NT2/D1 (cell line): ENCODE measurements at regions not wholly inside any gene's neighbourhood (a gene's known extent, or its start where the extent isn't known, plus 50 kb on each side); places are given as distances from the start of the nearest gene placed in this dataset.

Experiments used
- DNase-seq: peaks from one replicate; pipeline ENCODE4 v3.0.0-alpha.2; 2011; ENCODE audit warnings: low read depth, low spot score
- H3K27me3 ChIP-seq: 2 replicates; pipeline ENCODE4 v1.6.0; 2011; ENCODE audit warnings: mild to moderate bottlenecking; ENCODE audit not compliant: insufficient read length, insufficient read depth
- H3K36me3 ChIP-seq: 2 replicates; pipeline ENCODE4 v1.6.1; 2011; ENCODE audit warnings: mild to moderate bottlenecking, low read length, mixed read lengths; ENCODE audit not compliant: insufficient read depth, insufficient read length
- H3K4me1 ChIP-seq: 2 replicates; pipeline ENCODE4 v1.5.1; 2011; ENCODE audit not compliant: insufficient read depth, insufficient read length
- H3K4me3 ChIP-seq: 2 replicates; pipeline ENCODE4 v1.5.1; 2011; ENCODE audit warnings: low read depth; ENCODE audit not compliant: insufficient read length
- H3K9ac ChIP-seq: 2 replicates; pipeline ENCODE4 v1.6.0; 2011; ENCODE audit warnings: low read depth; ENCODE audit not compliant: insufficient read length
- H3K9me3 ChIP-seq: 2 replicates; pipeline ENCODE4 v1.5.1; 2011; ENCODE audit warnings: mild to moderate bottlenecking, low read length; ENCODE audit not compliant: insufficient read depth
- SUZ12 ChIP-seq: IDR thresholded peaks from 2 replicates; pipeline ENCODE4 v1.6.1; 2011; ENCODE audit not compliant: insufficient read length, insufficient read depth; ENCODE audit errors: extremely low read depth
- YY1 ChIP-seq: IDR thresholded peaks from 2 replicates; pipeline ENCODE4 v1.6.1; 2011; ENCODE audit not compliant: insufficient read length, insufficient read depth
- ZNF274 ChIP-seq: IDR thresholded peaks from 2 replicates; pipeline ENCODE4 v1.6.1; 2011; ENCODE audit warnings: mild to moderate bottlenecking, low read depth, low read length

- DNase-seq: no peak
- H3K4me3 ChIP-seq: no peak overlapping the region
- no peak for TF ChIP-seq SUZ12
- TF ChIP-seq ZNF274: no peak
- no peak for TF ChIP-seq YY1
- H3K9me3 ChIP-seq: no peaks in the 10 kb centered on the region
- H3K27me3 ChIP-seq: no peaks in the 10 kb centered on the region
- no peaks in the 10 kb centered on the region for H3K36me3 ChIP-seq
- H3K9ac ChIP-seq: no peak overlapping the region
- no peaks in the 10 kb centered on the region for H3K4me1 ChIP-seq
Observed at GRCh38 chr1:69148731-69149130, 419.0 kb upstream of the LRRC7 start.

GRCh38 chr1:69157046-69157756, 410.5 kb upstream of the LRRC7 start:
- Histone ChIP-seq H3K4me3 (no peak overlapping the region), H3K27me3 (no peaks in the 10 kb centered on the region), H3K9me3 (no peaks in the 10 kb centered on the region), H3K36me3 (no peaks in the 10 kb centered on the region), H3K4me1 (no peaks in the 10 kb centered on the region), H3K9ac (no peak overlapping the region)
- TF ChIP-seq ZNF274: no peak
- no peak for DNase-seq

GRCh38 chr1:69163241-69163640, 404.5 kb upstream of the LRRC7 start:
- H3K27me3 ChIP-seq: no peaks in the 10 kb centered on the region
- no peaks in the 10 kb centered on the region for H3K36me3 ChIP-seq
- H3K9ac ChIP-seq: no peak overlapping the region
- no peak overlapping the region for H3K4me3 ChIP-seq
- H3K9me3 ChIP-seq: no peaks in the 10 kb centered on the region
- TF ChIP-seq SUZ12 (no peak), YY1 (no peak), ZNF274 (no peak)
- no peak for DNase-seq
- H3K4me1 ChIP-seq: no peaks in the 10 kb centered on the region

- Histone ChIP-seq H3K9ac (no peak overlapping the region), H3K4me1 (no peaks in the 10 kb centered on the region), H3K9me3 (no peaks in the 10 kb centered on the region), H3K27me3 (no peaks in the 10 kb centered on the region), H3K4me3 (no peak overlapping the region), H3K36me3 (no peaks in the 10 kb centered on the region)
- DNase-seq: no peak
- TF ChIP-seq SUZ12: no peak
- TF ChIP-seq YY1: no peak
- no peak for TF ChIP-seq ZNF274
Observed at GRCh38 chr1:69163779-69164178, 403.9 kb upstream of the LRRC7 start.

GRCh38 chr1:69167876-69168275, 399.8 kb upstream of the LRRC7 start:
- TF ChIP-seq SUZ12: no peak
- no peak for TF ChIP-seq YY1
- no peak for TF ChIP-seq ZNF274
- no peaks in the 10 kb centered on the region for H3K36me3 ChIP-seq
- H3K4me1 ChIP-seq: no peaks in the 10 kb centered on the region
- H3K4me3 ChIP-seq: no peak overlapping the region
- H3K9ac ChIP-seq: no peak overlapping the region
- DNase-seq: no peak
- no peaks in the 10 kb centered on the region for H3K27me3 ChIP-seq
- peaks cover 9% of the 10 kb centered on the region; the same call in 1 of the 2 replicates for H3K9me3 ChIP-seq

- H3K4me3 ChIP-seq: no peak overlapping the region
- H3K27me3 ChIP-seq: no peaks in the 10 kb centered on the region
- no peaks in the 10 kb centered on the region for H3K4me1 ChIP-seq
- H3K9me3 ChIP-seq: peaks cover 9% of the 10 kb centered on the region; the same call in 1 of the 2 replicates
- TF ChIP-seq ZNF274 (no peak), SUZ12 (no peak), YY1 (no peak)
- no peak overlapping the region for H3K9ac ChIP-seq
- no peak for DNase-seq
- H3K36me3 ChIP-seq: no peaks in the 10 kb centered on the region
Observed at GRCh38 chr1:69171248-69171647, 396.5 kb upstream of the LRRC7 start.

- no peaks in the 10 kb centered on the region for H3K36me3 ChIP-seq
- TF ChIP-seq ZNF274: no peak
- TF ChIP-seq YY1: no peak
- no peak for TF ChIP-seq SUZ12
- H3K27me3 ChIP-seq: no peaks in the 10 kb centered on the region
- DNase-seq: no peak
- H3K4me3 ChIP-seq: no peak overlapping the region
- no peaks in the 10 kb centered on the region for H3K4me1 ChIP-seq
- no peak overlapping the region for H3K9ac ChIP-seq
- H3K9me3 ChIP-seq: peaks cover 9% of the 10 kb centered on the region; the same call in 1 of the 2 replicates
Observed at GRCh38 chr1:69172003-69173000, 395.4 kb upstream of the LRRC7 start.
